Chondrocyte (in vitro differentiated cells): ENCODE measurements at regions not wholly inside any gene's neighbourhood (a gene's known extent, or its start where the extent isn't known, plus 50 kb on each side); places are given as distances from the start of the nearest gene placed in this dataset.
A peak's percentile ranks its signal among the peaks of the same experiment; 100 is the strongest.

Source experiments
- DNase-seq: peaks from one replicate; pipeline ENCODE4 v3.0.0; 2021; ENCODE audit warnings: mixed read lengths, low spot score
- H3K27ac Mint-ChIP-seq: one replicate; pipeline ENCODE4 v1.8.0; 2021; ENCODE audit warnings: mild to moderate bottlenecking, moderate library complexity, mixed read lengths; ENCODE audit not compliant: unreplicated experiment
- H3K27me3 Mint-ChIP-seq: 2 replicates; pipeline ENCODE4 v1.8.0; 2021; ENCODE audit warnings: low read depth, mixed read lengths
- H3K36me3 Mint-ChIP-seq: 2 replicates; pipeline ENCODE4 v1.8.0; 2021; ENCODE audit warnings: low read depth, mixed read lengths
- H3K4me1 Mint-ChIP-seq: 2 replicates; pipeline ENCODE4 v1.8.0; 2021; ENCODE audit warnings: low read depth, mild to moderate bottlenecking, mixed read lengths
- H3K4me3 Mint-ChIP-seq: one replicate; pipeline ENCODE4 v1.8.0; 2021; ENCODE audit warnings: mild to moderate bottlenecking, moderate library complexity, mixed read lengths; ENCODE audit not compliant: unreplicated experiment
- H3K9me3 Mint-ChIP-seq: 2 replicates; pipeline ENCODE4 v1.8.0; 2021; ENCODE audit warnings: low read depth, mixed read lengths
- CTCF ChIP-seq: fragments of 200-600 bp; sonication (generic); IDR thresholded peaks from 2 replicates; pipeline ENCODE4 v1.5.0; 2021; ENCODE audit warnings: antibody characterized with exemption, mild to moderate bottlenecking, moderate library complexity

- TF ChIP-seq CTCF = no peak
- H3K27me3 Mint-ChIP-seq = no peaks in the 10 kb centered on the region
- no peaks in the 10 kb centered on the region for H3K36me3 Mint-ChIP-seq
- H3K4me3 Mint-ChIP-seq = no peak overlapping the region
- no peaks in the 10 kb centered on the region for H3K9me3 Mint-ChIP-seq
- H3K27ac Mint-ChIP-seq = no peak overlapping the region
- H3K4me1 Mint-ChIP-seq = peaks cover 6% of the 10 kb centered on the region
- DNase-seq = no peak
These were observed 280.3 kb upstream of the TUT7 start for GRCh38 chr9:86634501-86634900.

GRCh38 chr9:86633945-86634344, 279.7 kb upstream of the TUT7 start:
- no peak overlapping the region for H3K4me3 Mint-ChIP-seq
- H3K4me1 Mint-ChIP-seq = peaks cover 6% of the 10 kb centered on the region
- TF ChIP-seq CTCF = no peak
- no peak overlapping the region for H3K27ac Mint-ChIP-seq
- DNase-seq = no peak
- no peaks in the 10 kb centered on the region for H3K9me3 Mint-ChIP-seq
- H3K36me3 Mint-ChIP-seq = no peaks in the 10 kb centered on the region
- H3K27me3 Mint-ChIP-seq = no peaks in the 10 kb centered on the region

- Mint-ChIP-seq H3K27ac (no peak overlapping the region), H3K36me3 (no peaks in the 10 kb centered on the region), H3K4me1 (peaks cover 5% of the 10 kb centered on the region), H3K4me3 (no peak overlapping the region), H3K9me3 (no peaks in the 10 kb centered on the region), H3K27me3 (no peaks in the 10 kb centered on the region)
- no peak for DNase-seq
- no peak for TF ChIP-seq CTCF
These were observed 278.3 kb upstream of the TUT7 start for GRCh38 chr9:86632537-86632936.

GRCh38 chr9:86629530-86629929, 275.3 kb upstream of the TUT7 start:
- no peak overlapping the region for H3K4me3 Mint-ChIP-seq
- H3K9me3 Mint-ChIP-seq = no peaks in the 10 kb centered on the region
- H3K4me1 Mint-ChIP-seq = peaks cover 5% of the 10 kb centered on the region
- TF ChIP-seq CTCF = no peak
- H3K27me3 Mint-ChIP-seq = no peaks in the 10 kb centered on the region
- DNase-seq = no peak
- no peaks in the 10 kb centered on the region for H3K36me3 Mint-ChIP-seq
- H3K27ac Mint-ChIP-seq = no peak overlapping the region

- peaks cover 9% of the 10 kb centered on the region for H3K4me1 Mint-ChIP-seq
- no peaks in the 10 kb centered on the region for H3K27me3 Mint-ChIP-seq
- H3K4me3 Mint-ChIP-seq = no peak overlapping the region
- peak; percentile 21 for TF ChIP-seq CTCF
- no peak for DNase-seq
- no peaks in the 10 kb centered on the region for H3K36me3 Mint-ChIP-seq
- no peak overlapping the region for H3K27ac Mint-ChIP-seq
- H3K9me3 Mint-ChIP-seq = no peaks in the 10 kb centered on the region
These were observed 272.6 kb upstream of the TUT7 start for GRCh38 chr9:86626802-86627201.
